Adrenal gland (tissue), 9 donors: ENCODE measurements at regions not wholly inside any gene's neighbourhood (a gene's known extent, or its start where the extent isn't known, plus 50 kb on each side); places are given as distances from the start of the nearest gene placed in this dataset.

Source experiments
- DNase-seq, 7 donors: peaks; one replicate each; pipeline ENCODE4 v3.0.0-alpha.2; 2019 to 2020
- H3K27ac ChIP-seq, 5 donors: fragments of 200-600 bp; sonication (generic) in 4 of 5; 1 replicate in 3 of 5; 2 replicates in 2 of 5; pipeline versions ENCODE4 v1.5.1 to v1.8.0; 2016 to 2020; ENCODE audit warnings: mild to moderate bottlenecking in 1 of 5
- H3K27me3 ChIP-seq: fragments of 200-600 bp; 2 replicates; pipeline ENCODE4 v1.8.0; 2021
- H3K36me3 ChIP-seq, 2 donors: fragments of 200-600 bp; replicated peaks in 1 of 2; 1 replicate in 1 of 2; 2 replicates in 1 of 2; pipeline versions ENCODE4 v1.5.1 to v1.8.0; 2018 to 2022
- H3K4me1 ChIP-seq, 2 donors: fragments of 200-600 bp; replicated peaks in 1 of 2; 1 replicate in 1 of 2; 2 replicates in 1 of 2; pipeline versions ENCODE4 v1.5.1 to v1.8.0; 2018 to 2021
- H3K4me3 ChIP-seq, 4 donors: fragments of 200-600 bp; sonication (generic) in 3 of 4; one replicate each; pipeline ENCODE4 v1.5.1; 2016 to 2018
- H3K9me3 ChIP-seq, 3 donors: fragments of 200-600 bp; sonication (generic) in 1 of 3; replicated peaks in 1 of 3; 1 replicate in 2 of 3; 2 replicates in 1 of 3; pipeline versions ENCODE4 v1.5.1 to v1.8.0; 2016 to 2021
- POLR2A ChIP-seq, 2 donors: fragments of 450-650 bp; IDR thresholded peaks; one replicate each; pipeline ENCODE4 v1.6.1; 2017; ENCODE audit warnings: antibody characterized with exemption in 2 of 2, mild to moderate bottlenecking in 2 of 2, moderate library complexity in 1 of 2
- WGBS, 4 donors: extraction: QIAGEN DNeasy Blood & Tissue Kit in 2 of 4; methylation state at CpG; one replicate each; pipeline versions ENCODE4 v1.1.5 to v1.1.7; 2013 to 2017; 5-methylcytosine and 5-hydroxymethylcytosine counted together
- intact Hi-C, 2 donors: fragments of 100-400 bp; cut with DNase I; formaldehyde crosslinking; loops; one replicate each; pipeline versions ENCODE4 v1.14.1 to v1.15.0; 2022 to 2023
- TF ChIP-seq, protein P1 (sequence below), 6 experiments: fragments of 450-650 bp in 4 of 6; fragments of 200-600 bp in 2 of 6; sonication (generic) in 1 of 6; IDR thresholded peaks; 1 replicate in 5 of 6; 2 replicates in 1 of 6; pipeline versions ENCODE4 v1.5.1 to v1.8.0; 2016 to 2021; ENCODE audit warnings: antibody characterized with exemption in 6 of 6, mild to moderate bottlenecking in 2 of 6, moderate library complexity in 1 of 6
- donor health status: healthy with polysubstance abuse.
- donor health status: Bipolar disorder and iron deficiency.
- donor health status: DM: yes; HTN: yes; CAD: no.
- donor health status: DM: no; HTN: no; CAD: no.
- donor health status: DM: no; HTN: no; CAD: no.

DNA sequence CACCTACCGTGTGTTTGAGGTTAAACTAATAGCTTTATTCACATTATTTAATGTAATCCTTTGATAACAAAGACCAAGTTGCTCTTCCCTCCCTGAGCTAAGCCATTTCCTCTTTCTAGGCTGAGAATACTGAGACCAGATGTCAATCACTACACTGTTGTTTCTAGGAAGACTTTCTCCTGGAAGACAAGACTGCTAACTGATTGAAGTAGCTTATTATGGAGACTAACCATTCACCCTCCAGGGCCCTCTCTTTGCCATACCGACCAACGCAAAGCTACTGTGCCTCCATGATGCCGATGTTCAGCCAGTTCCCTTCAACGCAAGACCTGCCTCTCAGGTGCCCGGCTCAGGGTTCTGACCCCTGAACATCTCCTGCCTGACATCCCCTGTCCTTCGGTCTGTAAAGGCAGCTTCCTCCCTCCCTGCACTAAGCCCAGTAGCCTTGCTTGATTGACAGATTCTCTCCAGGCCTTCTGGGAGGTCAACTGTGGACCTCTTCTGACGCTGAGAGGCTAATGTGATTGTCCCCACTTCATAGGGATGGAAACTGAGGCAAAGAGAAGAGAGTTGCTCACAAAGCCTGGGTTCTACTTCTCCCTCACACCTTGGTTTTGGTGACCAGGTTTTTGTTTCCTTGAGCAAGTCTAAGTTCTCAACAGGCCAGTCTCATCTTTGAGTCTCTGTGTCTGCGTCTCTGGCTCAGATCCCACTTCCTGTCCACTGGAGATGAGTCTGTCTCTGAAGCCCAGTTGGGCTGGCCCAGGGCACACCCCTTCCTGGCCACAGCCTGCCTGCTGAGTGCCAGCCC lies 259.7 kb upstream of the IRX2 start:
- no peaks in the 10 kb centered on the region for H3K4me1 ChIP-seq
- no peak overlapping the region for H3K4me3 ChIP-seq
- no peak for TF ChIP-seq POLR2A (IDR thresholded peaks at IDR 0.05)
- TF ChIP-seq, protein P1, sequence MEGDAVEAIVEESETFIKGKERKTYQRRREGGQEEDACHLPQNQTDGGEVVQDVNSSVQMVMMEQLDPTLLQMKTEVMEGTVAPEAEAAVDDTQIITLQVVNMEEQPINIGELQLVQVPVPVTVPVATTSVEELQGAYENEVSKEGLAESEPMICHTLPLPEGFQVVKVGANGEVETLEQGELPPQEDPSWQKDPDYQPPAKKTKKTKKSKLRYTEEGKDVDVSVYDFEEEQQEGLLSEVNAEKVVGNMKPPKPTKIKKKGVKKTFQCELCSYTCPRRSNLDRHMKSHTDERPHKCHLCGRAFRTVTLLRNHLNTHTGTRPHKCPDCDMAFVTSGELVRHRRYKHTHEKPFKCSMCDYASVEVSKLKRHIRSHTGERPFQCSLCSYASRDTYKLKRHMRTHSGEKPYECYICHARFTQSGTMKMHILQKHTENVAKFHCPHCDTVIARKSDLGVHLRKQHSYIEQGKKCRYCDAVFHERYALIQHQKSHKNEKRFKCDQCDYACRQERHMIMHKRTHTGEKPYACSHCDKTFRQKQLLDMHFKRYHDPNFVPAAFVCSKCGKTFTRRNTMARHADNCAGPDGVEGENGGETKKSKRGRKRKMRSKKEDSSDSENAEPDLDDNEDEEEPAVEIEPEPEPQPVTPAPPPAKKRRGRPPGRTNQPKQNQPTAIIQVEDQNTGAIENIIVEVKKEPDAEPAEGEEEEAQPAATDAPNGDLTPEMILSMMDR (IDR thresholded peaks at IDR 0.05): no peak
- H3K36me3 ChIP-seq: no peaks in the 10 kb centered on the region
- H3K9me3 ChIP-seq: no peaks in the 10 kb centered on the region
- WGBS, 4 donors: 70 to 85% (median 80%) methylated on average over 7 to 9 of the region's 9 CpGs
- intact Hi-C loops: no loop called here
- H3K27me3 ChIP-seq: no peaks in the 10 kb centered on the region
- no peak overlapping the region for H3K27ac ChIP-seq
- no peak for DNase-seq

DNA sequence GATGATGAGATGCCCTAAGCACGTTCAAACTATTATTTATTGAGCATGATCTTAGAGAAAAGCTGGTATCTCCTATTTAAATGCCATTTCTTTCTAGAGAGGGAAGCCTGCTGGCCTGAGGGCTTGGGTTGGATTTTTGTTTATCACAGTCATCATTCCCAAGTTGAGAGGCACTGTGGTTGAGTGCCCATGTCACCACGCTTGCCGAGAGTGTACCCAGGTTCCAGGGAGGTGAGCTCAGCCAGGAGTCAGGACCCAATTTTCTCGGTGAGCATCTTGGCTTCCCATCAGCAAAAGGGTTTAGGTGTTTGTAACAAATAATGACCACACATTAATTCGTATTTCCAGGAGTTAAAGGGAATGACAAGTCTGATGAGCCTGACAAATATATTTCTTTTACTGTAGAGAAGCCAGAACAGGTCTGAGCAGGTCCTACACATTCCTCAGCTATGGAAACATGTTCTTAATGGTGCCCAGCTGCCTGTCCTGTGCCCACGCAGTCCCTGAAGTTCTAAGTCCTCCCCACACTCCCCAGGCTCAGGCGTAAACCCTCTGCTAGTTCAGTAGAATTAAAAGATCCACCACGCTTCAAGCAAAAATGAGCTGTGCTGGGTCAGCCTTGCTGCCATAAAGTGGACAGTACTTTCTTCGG lies 258.9 kb upstream of the IRX2 start:
- 58 to 75% (median 68%) methylated on average over 9 of the region's 9 CpGs for WGBS, 4 donors
- H3K4me1 ChIP-seq: no peaks in the 10 kb centered on the region
- intact Hi-C loops: no loop called here
- no peak overlapping the region for H3K27ac ChIP-seq
- H3K9me3 ChIP-seq: no peaks in the 10 kb centered on the region
- H3K27me3 ChIP-seq: no peaks in the 10 kb centered on the region
- TF ChIP-seq, protein P1 (IDR thresholded peaks at IDR 0.05): no peak
- TF ChIP-seq POLR2A (IDR thresholded peaks at IDR 0.05): no peak
- H3K36me3 ChIP-seq: no peaks in the 10 kb centered on the region
- H3K4me3 ChIP-seq: no peak overlapping the region
- DNase-seq: no peak

DNA sequence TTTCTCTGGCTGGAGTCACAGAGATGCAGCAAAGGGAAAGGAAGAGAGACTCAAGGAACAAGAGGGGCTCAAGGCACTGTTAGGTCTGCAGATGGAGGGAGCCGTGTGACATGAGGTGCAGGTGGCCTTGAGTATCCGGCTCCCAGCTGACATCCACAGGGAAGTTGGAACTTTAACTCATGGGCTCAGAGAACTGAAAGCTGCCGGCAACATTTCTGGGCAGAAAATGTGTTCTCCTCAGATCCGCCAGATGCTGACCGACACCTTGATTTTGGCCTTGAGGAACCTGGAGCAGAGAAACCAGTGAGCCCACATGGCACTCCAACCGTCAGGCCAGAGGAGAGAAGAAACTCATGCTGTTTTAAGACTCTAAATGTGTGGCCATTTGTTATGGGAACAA lies 258.1 kb upstream of the IRX2 start:
- WGBS, 4 donors: 54 to 61% (median 55%) methylated on average over 6 of the region's 6 CpGs
- Histone ChIP-seq H3K27me3 (no peaks in the 10 kb centered on the region), H3K4me1 (no peaks in the 10 kb centered on the region), H3K4me3 (no peak overlapping the region), H3K9me3 (no peaks in the 10 kb centered on the region), H3K27ac (no peak overlapping the region), H3K36me3 (no peaks in the 10 kb centered on the region)
- peak in 1 of 7 donors; percentile 15 for DNase-seq
- intact Hi-C loops: no loop called here
- no peak for TF ChIP-seq POLR2A (IDR thresholded peaks at IDR 0.05)
- TF ChIP-seq, protein P1 (IDR thresholded peaks at IDR 0.05): no peak

DNA sequence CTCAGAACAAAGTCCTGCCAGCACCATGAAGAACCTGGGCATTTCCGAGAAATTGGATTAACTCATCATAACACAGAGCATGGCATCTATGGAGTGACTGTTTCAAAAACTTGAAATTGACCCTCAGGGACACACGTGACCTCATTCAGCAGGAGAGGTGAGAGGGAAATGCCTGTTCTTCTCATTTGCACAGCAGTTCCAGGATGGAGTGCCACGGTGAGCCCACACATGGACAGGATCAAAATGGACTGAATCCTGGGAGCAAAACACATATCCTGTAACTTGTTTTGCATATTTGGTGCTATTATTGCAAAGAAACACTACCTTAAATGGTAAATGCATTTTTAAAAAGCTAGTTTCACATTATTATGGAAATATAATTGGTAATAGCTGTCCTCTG lies 256.1 kb upstream of the IRX2 start:
- H3K9me3 ChIP-seq: no peaks in the 10 kb centered on the region
- H3K36me3 ChIP-seq: no peaks in the 10 kb centered on the region
- DNase-seq: no peak
- H3K27ac ChIP-seq: no peak overlapping the region
- no peaks in the 10 kb centered on the region for H3K27me3 ChIP-seq
- no peak for TF ChIP-seq POLR2A (IDR thresholded peaks at IDR 0.05)
- TF ChIP-seq, protein P1 (IDR thresholded peaks at IDR 0.05): no peak
- H3K4me3 ChIP-seq: no peak overlapping the region
- intact Hi-C loops: no loop called here
- WGBS, 4 donors: 38 to 56% (median 44%) methylated on average over 3 of the region's 3 CpGs
- no peaks in the 10 kb centered on the region for H3K4me1 ChIP-seq
